Fibroblast of pulmonary artery (primary cell): ENCODE measurements at regions not wholly inside any gene's neighbourhood (a gene's known extent, or its start where the extent isn't known, plus 50 kb on each side); places are given as distances from the start of the nearest gene placed in this dataset.
A peak's percentile ranks its signal among the peaks of the same experiment; 100 is the strongest.

ENCODE experiments used
- DNase-seq: peaks from one replicate; pipeline ENCODE4 v3.0.0-alpha.2; 2010; ENCODE audit warnings: low read depth
- H3K4me3 ChIP-seq: replicated peaks from 2 replicates; pipeline ENCODE4 v1.5.1; 2011; ENCODE audit warnings: low read depth, mild to moderate bottlenecking, control low read depth, low read length, moderate library complexity
- TF ChIP-seq, protein P1 (sequence below): IDR thresholded peaks from 2 replicates; pipeline ENCODE4 v1.5.1; 2011; ENCODE audit warnings: mild to moderate bottlenecking, control low read depth, low read length, inconsistent platforms; ENCODE audit errors: missing control alignments

DNA sequence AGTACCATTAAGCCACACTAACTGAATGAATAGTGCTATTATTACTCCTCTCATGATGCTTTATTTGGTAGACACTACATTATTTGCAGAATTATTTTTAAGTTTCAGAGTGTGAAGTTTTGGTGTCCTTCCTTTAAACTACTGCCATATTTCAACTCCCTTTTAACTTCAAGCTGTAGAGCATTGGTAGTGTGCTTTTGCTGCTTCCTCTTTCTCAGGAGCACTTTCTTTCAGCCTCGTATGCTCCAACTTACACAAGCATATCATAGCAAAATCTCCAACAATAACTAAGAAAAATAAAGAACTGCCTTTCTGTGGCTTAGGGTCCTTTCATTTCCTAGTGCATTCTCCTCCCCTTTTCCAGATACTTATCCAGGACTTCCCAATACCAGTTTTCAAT, 476.4 kb upstream of the AGTR1 start:
- no peak overlapping the region for H3K4me3 ChIP-seq
- no peak for DNase-seq
- TF ChIP-seq, protein P1, sequence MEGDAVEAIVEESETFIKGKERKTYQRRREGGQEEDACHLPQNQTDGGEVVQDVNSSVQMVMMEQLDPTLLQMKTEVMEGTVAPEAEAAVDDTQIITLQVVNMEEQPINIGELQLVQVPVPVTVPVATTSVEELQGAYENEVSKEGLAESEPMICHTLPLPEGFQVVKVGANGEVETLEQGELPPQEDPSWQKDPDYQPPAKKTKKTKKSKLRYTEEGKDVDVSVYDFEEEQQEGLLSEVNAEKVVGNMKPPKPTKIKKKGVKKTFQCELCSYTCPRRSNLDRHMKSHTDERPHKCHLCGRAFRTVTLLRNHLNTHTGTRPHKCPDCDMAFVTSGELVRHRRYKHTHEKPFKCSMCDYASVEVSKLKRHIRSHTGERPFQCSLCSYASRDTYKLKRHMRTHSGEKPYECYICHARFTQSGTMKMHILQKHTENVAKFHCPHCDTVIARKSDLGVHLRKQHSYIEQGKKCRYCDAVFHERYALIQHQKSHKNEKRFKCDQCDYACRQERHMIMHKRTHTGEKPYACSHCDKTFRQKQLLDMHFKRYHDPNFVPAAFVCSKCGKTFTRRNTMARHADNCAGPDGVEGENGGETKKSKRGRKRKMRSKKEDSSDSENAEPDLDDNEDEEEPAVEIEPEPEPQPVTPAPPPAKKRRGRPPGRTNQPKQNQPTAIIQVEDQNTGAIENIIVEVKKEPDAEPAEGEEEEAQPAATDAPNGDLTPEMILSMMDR, result no peak

DNA sequence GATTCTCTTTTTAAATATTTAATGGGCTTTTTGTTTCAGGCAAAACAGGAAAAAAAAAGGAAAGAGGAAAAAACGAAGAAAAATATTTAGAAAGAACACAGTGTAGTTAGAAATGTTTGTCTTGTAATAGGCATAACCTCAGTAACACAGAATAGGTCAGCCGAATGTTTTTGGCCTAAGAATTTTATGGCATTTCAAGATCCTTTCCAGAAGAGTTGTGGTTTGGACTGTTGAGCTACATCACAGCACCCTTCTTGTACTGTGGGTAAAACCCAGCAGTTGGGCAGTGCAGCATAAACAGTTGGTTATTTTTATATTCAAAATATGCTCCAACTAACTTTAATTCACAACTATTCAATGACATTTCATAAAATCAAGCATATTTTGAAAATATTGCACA, 474.4 kb upstream of the AGTR1 start:
- TF ChIP-seq, protein P1, result no peak
- H3K4me3 ChIP-seq, result no peak overlapping the region
- no peak for DNase-seq

DNA sequence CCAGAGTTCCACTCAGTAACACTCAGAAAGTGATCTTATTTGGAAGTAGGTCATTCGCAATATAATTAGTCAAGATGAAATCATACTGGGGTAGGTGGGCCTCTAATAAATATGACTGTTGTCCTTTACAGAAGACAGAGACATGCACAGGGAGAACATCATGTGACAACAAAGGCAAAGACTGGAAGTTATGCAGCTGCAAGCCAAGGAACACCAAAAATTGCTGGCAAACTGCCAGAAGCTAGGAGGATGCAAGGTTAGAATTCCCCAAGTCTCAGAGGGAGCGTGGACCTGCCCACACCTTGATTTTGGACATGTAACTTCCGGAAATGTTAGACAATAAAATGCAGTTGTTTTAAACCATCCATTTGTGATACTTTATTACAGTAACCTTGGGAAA, 471.5 kb upstream of the AGTR1 start:
- TF ChIP-seq, protein P1, result no peak
- no peak for DNase-seq
- H3K4me3 ChIP-seq, result no peak overlapping the region

DNA sequence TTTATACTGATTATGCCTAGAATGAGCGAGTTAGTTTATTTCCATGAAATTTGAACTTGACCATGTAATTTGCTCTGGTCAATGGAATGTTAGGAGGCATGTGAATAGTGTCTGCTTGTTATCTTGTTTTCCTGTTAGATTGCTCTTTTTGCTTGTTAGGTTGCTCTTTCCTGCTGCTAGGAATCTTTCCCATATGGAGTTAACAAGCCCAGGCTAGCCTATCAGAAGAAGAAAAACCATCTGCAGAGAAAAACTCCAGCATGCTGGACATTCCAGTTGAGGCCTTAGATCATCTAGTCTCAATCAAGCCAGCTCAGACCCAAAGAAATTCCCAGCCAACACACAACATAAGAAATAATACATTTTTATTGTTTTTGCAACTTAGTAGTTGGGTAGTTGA, 470.2 kb upstream of the AGTR1 start:
- no peak overlapping the region for H3K4me3 ChIP-seq
- DNase-seq, result peak; percentile 34
- TF ChIP-seq, protein P1, result no peak

DNA sequence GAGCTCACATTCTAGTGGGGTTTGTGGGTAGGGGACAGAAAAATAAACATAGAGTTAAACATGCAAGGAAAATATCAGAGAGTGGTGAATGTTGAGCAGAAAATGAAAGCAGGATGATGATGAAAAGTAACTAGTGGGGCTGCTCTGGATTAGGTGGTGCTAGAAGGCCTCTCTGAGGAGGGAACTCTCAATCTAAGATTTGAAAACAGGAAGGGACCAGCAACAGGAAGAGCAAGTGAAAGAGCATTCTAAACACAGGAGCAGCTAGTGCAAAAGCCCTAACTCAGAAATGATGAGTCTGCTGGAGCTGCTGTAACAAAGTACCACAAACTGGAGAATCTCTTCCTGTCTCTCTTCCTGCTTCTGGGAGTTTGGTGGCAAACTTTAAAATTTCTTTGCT, 468.6 kb upstream of the AGTR1 start:
- H3K4me3 ChIP-seq, result no peak overlapping the region
- TF ChIP-seq, protein P1, result no peak
- no peak for DNase-seq

DNA sequence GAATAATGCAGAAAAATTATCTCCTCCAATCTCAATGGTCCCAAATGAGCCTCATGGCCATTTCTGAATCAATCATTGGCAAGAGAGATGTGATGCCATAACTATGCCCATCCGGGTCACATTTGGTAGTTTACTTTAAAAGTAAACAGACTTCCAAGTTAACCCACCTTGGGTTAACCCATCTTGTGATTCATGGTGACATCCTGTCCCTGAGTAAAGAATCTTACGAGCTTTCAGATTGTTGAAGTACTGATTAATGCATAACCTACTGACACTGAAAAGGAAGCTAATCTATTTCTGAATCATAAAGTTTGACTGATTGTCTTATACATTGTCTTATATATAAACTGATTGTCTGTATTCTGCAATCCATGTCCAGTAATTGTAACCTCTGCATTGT, 467.2 kb upstream of the AGTR1 start:
- no peak for DNase-seq
- H3K4me3 ChIP-seq, result no peak overlapping the region
- TF ChIP-seq, protein P1, result no peak

GRCh38 chr3:148232389-148232788, 465.3 kb upstream of the AGTR1 start:
- H3K4me3 ChIP-seq, result no peak overlapping the region
- TF ChIP-seq, protein P1, result no peak
- DNase-seq, result no peak
